Astrocyte (in vitro differentiated cells and primary cell): ENCODE measurements at regions not wholly inside any gene's neighbourhood (a gene's known extent, or its start where the extent isn't known, plus 50 kb on each side); places are given as distances from the start of the nearest gene placed in this dataset.

Source experiments
- DNase-seq: peaks from one replicate; pipeline ENCODE4 v3.0.0-alpha.2; 2010; ENCODE audit warnings: low read depth
- FAIRE-seq: peaks from 2 replicates; lab custom pipeline; 2011; peaks lifted over from hg19 to GRCh38; lab: Jason Lieb, UNC
- H2AFZ ChIP-seq: 2 replicates; pipeline ENCODE4 v1.6.0; 2012; ENCODE audit warnings: low read depth, low read length, inconsistent platforms
- H3K27ac ChIP-seq: 2 replicates; pipeline ENCODE4 v1.5.1; 2011; ENCODE audit warnings: low read depth, low read length, inconsistent platforms
- H3K27me3 ChIP-seq: 2 replicates; pipeline ENCODE4 v1.6.0; 2011; ENCODE audit warnings: low read length, inconsistent platforms; ENCODE audit not compliant: insufficient read depth
- H3K36me3 ChIP-seq: 2 replicates; pipeline ENCODE4 v1.5.1; 2011; ENCODE audit warnings: low read length, inconsistent platforms; ENCODE audit not compliant: insufficient read depth
- H3K4me1 ChIP-seq: 2 replicates; pipeline ENCODE4 v1.5.1; 2011; ENCODE audit warnings: low read length, inconsistent platforms; ENCODE audit not compliant: insufficient read depth
- H3K4me2 ChIP-seq: 2 replicates; pipeline ENCODE4 v1.6.0; 2012; ENCODE audit warnings: low read length, inconsistent platforms
- H3K4me3 ChIP-seq: 2 replicates; pipeline ENCODE4 v1.5.1; 2011; ENCODE audit warnings: low read depth, mild to moderate bottlenecking, low read length, inconsistent platforms; ENCODE audit not compliant: insufficient read depth
- H3K79me2 ChIP-seq: 2 replicates; pipeline ENCODE4 v1.6.0; 2012; ENCODE audit warnings: mild to moderate bottlenecking, low read length, inconsistent platforms; ENCODE audit not compliant: insufficient read depth
- H3K9ac ChIP-seq: 2 replicates; pipeline ENCODE4 v1.6.0; 2012; ENCODE audit warnings: mild to moderate bottlenecking, low read length, inconsistent platforms
- H3K9me3 ChIP-seq: 2 replicates; pipeline ENCODE4 v1.5.1; 2012; ENCODE audit warnings: low read depth, mild to moderate bottlenecking, low read length, inconsistent platforms; ENCODE audit not compliant: insufficient read depth
- H4K20me1 ChIP-seq: 2 replicates; pipeline ENCODE4 v1.6.0; 2012; ENCODE audit warnings: low read length, inconsistent platforms; ENCODE audit not compliant: insufficient read depth
- H3K27ac Mint-ChIP-seq: one replicate; pipeline ENCODE4 v1.8.0; 2021; ENCODE audit warnings: mild to moderate bottlenecking, mixed read lengths; ENCODE audit not compliant: unreplicated experiment
- H3K27me3 Mint-ChIP-seq: one replicate; pipeline ENCODE4 v1.8.0; 2021; ENCODE audit warnings: low read depth, mixed read lengths; ENCODE audit not compliant: unreplicated experiment
- H3K36me3 Mint-ChIP-seq: one replicate; pipeline ENCODE4 v1.8.0; 2021; ENCODE audit warnings: low read depth, mixed read lengths; ENCODE audit not compliant: unreplicated experiment
- H3K4me1 Mint-ChIP-seq: one replicate; pipeline ENCODE4 v1.8.0; 2021; ENCODE audit warnings: low read depth, mixed read lengths; ENCODE audit not compliant: unreplicated experiment
- H3K4me3 Mint-ChIP-seq: one replicate; pipeline ENCODE4 v1.8.0; 2021; ENCODE audit warnings: mild to moderate bottlenecking, moderate library complexity, mixed read lengths; ENCODE audit not compliant: unreplicated experiment
- H3K9me3 Mint-ChIP-seq: one replicate; pipeline ENCODE4 v1.8.0; 2021; ENCODE audit warnings: mild to moderate bottlenecking, mixed read lengths; ENCODE audit not compliant: unreplicated experiment
- EZH2 ChIP-seq: IDR thresholded peaks from 2 replicates; pipeline ENCODE4 v1.6.1; 2012; ENCODE audit warnings: mild to moderate bottlenecking, low read length, inconsistent platforms; ENCODE audit not compliant: insufficient read depth
- TF ChIP-seq, protein P1 (sequence below): IDR thresholded peaks from 2 replicates; pipeline ENCODE4 v1.5.1; 2011; ENCODE audit warnings: low read depth, mild to moderate bottlenecking, inconsistent platforms, low read length, moderate library complexity; ENCODE audit not compliant: insufficient read depth

DNA sequence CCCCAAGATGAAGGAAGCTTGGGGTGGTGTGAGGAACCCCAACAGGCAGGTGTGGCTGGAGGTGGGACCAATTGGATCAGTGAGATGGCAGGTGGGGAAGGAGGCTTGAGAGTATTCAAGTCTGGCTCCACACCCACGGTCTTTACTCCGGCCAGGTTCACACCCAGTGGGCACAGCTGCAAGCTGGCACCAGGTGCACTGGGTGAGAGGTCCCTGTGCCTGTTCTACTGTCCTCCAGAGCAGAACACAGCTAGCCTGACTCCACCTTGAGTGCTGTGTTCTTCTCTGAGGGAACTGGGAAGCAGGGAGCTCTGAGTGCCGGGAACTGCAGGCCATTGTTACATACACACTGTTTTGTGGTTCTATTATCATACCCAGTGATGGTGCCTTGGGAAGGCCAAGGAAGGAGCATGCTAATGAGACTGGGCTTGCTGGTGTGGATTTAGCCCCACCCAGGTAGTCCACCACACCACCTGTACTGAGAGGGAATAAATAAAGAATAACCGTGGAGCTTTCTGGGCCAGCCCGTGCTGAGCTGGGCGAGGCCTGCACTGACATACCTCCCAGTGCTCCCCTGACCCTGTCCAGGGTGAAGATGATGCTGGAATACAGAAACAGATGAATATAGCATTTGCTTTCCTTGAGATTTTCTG is 93.4 kb downstream of the ABHD5 start:
- Histone ChIP-seq H4K20me1 (no peaks in the 10 kb centered on the region), H3K27ac (no peak overlapping the region), H3K9me3 (no peaks in the 10 kb centered on the region), H3K4me2 (no peak overlapping the region), H3K79me2 (no peaks in the 10 kb centered on the region), H3K4me1 (no peaks in the 10 kb centered on the region), H2AFZ (no peak overlapping the region), H3K4me3 (no peak overlapping the region), H3K9ac (no peak overlapping the region), H3K36me3 (no peaks in the 10 kb centered on the region), H3K27me3 (no peaks in the 10 kb centered on the region)
- FAIRE-seq (no peak), DNase-seq (no peak)
- Mint-ChIP-seq H3K27me3 (peaks cover 22% of the 10 kb centered on the region), H3K4me1 (peaks cover 10% of the 10 kb centered on the region), H3K36me3 (no peaks in the 10 kb centered on the region), H3K27ac (no peak overlapping the region), H3K4me3 (no peak overlapping the region), H3K9me3 (peaks cover 11% of the 10 kb centered on the region)
- TF ChIP-seq, protein P1, sequence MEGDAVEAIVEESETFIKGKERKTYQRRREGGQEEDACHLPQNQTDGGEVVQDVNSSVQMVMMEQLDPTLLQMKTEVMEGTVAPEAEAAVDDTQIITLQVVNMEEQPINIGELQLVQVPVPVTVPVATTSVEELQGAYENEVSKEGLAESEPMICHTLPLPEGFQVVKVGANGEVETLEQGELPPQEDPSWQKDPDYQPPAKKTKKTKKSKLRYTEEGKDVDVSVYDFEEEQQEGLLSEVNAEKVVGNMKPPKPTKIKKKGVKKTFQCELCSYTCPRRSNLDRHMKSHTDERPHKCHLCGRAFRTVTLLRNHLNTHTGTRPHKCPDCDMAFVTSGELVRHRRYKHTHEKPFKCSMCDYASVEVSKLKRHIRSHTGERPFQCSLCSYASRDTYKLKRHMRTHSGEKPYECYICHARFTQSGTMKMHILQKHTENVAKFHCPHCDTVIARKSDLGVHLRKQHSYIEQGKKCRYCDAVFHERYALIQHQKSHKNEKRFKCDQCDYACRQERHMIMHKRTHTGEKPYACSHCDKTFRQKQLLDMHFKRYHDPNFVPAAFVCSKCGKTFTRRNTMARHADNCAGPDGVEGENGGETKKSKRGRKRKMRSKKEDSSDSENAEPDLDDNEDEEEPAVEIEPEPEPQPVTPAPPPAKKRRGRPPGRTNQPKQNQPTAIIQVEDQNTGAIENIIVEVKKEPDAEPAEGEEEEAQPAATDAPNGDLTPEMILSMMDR: no peak
- TF ChIP-seq EZH2: no peak

DNA sequence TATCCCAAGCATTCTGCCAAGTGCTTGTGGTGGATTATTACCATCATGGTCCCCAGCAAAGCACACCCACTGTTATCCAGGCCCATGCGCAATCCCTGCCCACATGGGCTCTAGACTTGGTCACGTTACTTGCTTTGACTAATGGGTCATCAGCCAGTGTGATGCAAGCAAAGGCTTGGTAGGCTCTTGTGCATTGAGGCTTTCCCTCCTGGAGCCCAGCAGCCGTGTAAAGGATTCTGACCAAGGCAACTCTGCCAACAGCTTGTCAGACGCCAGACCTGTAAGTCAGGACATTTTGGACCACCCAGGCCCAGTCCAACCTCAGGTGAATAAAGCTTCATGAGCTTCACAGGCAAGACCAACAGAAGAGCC is 93.9 kb downstream of the ABHD5 start:
- Histone ChIP-seq H2AFZ (no peak overlapping the region), H3K9me3 (no peaks in the 10 kb centered on the region), H3K4me3 (no peak overlapping the region), H3K27ac (no peak overlapping the region), H3K4me1 (no peaks in the 10 kb centered on the region), H3K79me2 (no peaks in the 10 kb centered on the region), H3K27me3 (no peaks in the 10 kb centered on the region), H3K9ac (no peak overlapping the region), H4K20me1 (no peaks in the 10 kb centered on the region), H3K4me2 (no peak overlapping the region), H3K36me3 (no peaks in the 10 kb centered on the region)
- peaks cover 27% of the 10 kb centered on the region for H3K27me3 Mint-ChIP-seq
- H3K4me1 Mint-ChIP-seq: peaks cover 10% of the 10 kb centered on the region
- H3K36me3 Mint-ChIP-seq: no peaks in the 10 kb centered on the region
- TF ChIP-seq, protein P1: no peak
- no peak for TF ChIP-seq EZH2
- no peak for DNase-seq
- no peak overlapping the region for H3K4me3 Mint-ChIP-seq
- H3K9me3 Mint-ChIP-seq: peaks cover 7% of the 10 kb centered on the region
- H3K27ac Mint-ChIP-seq: no peak overlapping the region
- no peak for FAIRE-seq

GRCh38 chr3:43785551-43785950 is 94.8 kb downstream of the ABHD5 start:
- H3K27ac Mint-ChIP-seq: no peak overlapping the region
- H3K4me3 ChIP-seq: no peak overlapping the region
- no peak overlapping the region for H2AFZ ChIP-seq
- H3K9ac ChIP-seq: no peak overlapping the region
- H3K9me3 ChIP-seq: no peaks in the 10 kb centered on the region
- no peak overlapping the region for H3K27ac ChIP-seq
- H3K9me3 Mint-ChIP-seq: peaks cover 7% of the 10 kb centered on the region
- no peaks in the 10 kb centered on the region for H3K79me2 ChIP-seq
- no peaks in the 10 kb centered on the region for H3K36me3 Mint-ChIP-seq
- H4K20me1 ChIP-seq: no peaks in the 10 kb centered on the region
- H3K27me3 ChIP-seq: no peaks in the 10 kb centered on the region
- TF ChIP-seq, protein P1: no peak
- no peak for TF ChIP-seq EZH2
- H3K27me3 Mint-ChIP-seq: peaks cover 36% of the 10 kb centered on the region
- H3K36me3 ChIP-seq: no peaks in the 10 kb centered on the region
- H3K4me1 Mint-ChIP-seq: peaks cover 10% of the 10 kb centered on the region
- DNase-seq: no peak
- H3K4me3 Mint-ChIP-seq: no peak overlapping the region
- no peaks in the 10 kb centered on the region for H3K4me1 ChIP-seq
- FAIRE-seq: no peak
- H3K4me2 ChIP-seq: no peak overlapping the region
